ENCODE measurements at regions not wholly inside any gene's neighbourhood (a gene's known extent, or its start where the extent isn't known, plus 50 kb on each side); places are given as distances from the start of the nearest gene placed in this dataset.

DNA sequence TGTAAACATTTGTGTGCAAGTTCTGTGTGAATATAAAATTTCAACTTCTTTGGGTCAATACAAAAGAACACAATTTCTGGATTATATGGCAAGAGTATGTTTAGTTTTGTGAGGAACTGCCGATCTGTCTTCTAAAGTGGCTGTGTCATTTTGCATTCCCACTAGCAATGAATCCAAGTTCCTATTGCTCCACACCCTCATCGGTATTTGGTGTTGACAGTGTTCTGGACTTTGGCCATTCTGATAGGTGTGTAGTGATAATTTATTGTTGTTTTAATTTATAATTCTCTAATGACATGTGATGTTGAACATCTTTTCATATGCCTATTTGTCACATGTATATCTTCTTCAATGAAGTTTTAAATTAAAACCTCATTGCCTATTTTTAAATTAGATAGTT lies 58.2 kb upstream of the TMC3 start:
- TF ChIP-seq POLR2AphosphoS5 (IDR thresholded peaks at IDR 0.05; ENCODE audit: low read depth, low read length) (no peak), TAF1 (IDR thresholded peaks at IDR 0.05; ENCODE audit: borderline replicate concordance, insufficient read depth, low read length) (no peak), SIN3A (IDR thresholded peaks at IDR 0.05; ENCODE audit: borderline replicate concordance, insufficient read depth, low read length) (no peak)
- TF ChIP-seq, protein P1, sequence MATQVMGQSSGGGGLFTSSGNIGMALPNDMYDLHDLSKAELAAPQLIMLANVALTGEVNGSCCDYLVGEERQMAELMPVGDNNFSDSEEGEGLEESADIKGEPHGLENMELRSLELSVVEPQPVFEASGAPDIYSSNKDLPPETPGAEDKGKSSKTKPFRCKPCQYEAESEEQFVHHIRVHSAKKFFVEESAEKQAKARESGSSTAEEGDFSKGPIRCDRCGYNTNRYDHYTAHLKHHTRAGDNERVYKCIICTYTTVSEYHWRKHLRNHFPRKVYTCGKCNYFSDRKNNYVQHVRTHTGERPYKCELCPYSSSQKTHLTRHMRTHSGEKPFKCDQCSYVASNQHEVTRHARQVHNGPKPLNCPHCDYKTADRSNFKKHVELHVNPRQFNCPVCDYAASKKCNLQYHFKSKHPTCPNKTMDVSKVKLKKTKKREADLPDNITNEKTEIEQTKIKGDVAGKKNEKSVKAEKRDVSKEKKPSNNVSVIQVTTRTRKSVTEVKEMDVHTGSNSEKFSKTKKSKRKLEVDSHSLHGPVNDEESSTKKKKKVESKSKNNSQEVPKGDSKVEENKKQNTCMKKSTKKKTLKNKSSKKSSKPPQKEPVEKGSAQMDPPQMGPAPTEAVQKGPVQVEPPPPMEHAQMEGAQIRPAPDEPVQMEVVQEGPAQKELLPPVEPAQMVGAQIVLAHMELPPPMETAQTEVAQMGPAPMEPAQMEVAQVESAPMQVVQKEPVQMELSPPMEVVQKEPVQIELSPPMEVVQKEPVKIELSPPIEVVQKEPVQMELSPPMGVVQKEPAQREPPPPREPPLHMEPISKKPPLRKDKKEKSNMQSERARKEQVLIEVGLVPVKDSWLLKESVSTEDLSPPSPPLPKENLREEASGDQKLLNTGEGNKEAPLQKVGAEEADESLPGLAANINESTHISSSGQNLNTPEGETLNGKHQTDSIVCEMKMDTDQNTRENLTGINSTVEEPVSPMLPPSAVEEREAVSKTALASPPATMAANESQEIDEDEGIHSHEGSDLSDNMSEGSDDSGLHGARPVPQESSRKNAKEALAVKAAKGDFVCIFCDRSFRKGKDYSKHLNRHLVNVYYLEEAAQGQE (IDR thresholded peaks at IDR 0.05; ENCODE audit: insufficient read depth in 1 of 2, low read depth in 2 of 2, low read length in 2 of 2), result no peak

Data from PFSK-1 (cell line).